Upper lobe of left lung (tissue), 6 donors: ENCODE measurements at regions not wholly inside any gene's neighbourhood (a gene's known extent, or its start where the extent isn't known, plus 50 kb on each side); places are given as distances from the start of the nearest gene placed in this dataset.

Experiments
- ATAC-seq, 2 donors: fragments of 200-7000 bp; cut with Tn5 transposase; one replicate each; pipeline ENCODE4 v1.9.1; 2022; ENCODE audit warnings: mild to moderate bottlenecking in 2 of 2, moderate library complexity in 2 of 2; ENCODE audit not compliant: low FRiP score in 2 of 2
- DNase-seq, 2 donors: peaks; one replicate each; pipeline ENCODE4 v3.0.0-alpha.2; 2019 to 2020
- H3K27ac ChIP-seq, 4 donors: fragments of 200-600 bp; sonication (generic); one replicate each; pipeline ENCODE4 v1.5.1; 2016 to 2019
- H3K27me3 ChIP-seq, 4 donors: fragments of 200-600 bp; sonication (generic); one replicate each; pipeline ENCODE4 v1.5.1; 2017 to 2019
- H3K36me3 ChIP-seq, 4 donors: fragments of 200-600 bp; sonication (generic); one replicate each; pipeline ENCODE4 v1.5.1; 2016 to 2019
- H3K4me1 ChIP-seq, 4 donors: fragments of 200-600 bp; sonication (generic); one replicate each; pipeline ENCODE4 v1.5.1; 2018 to 2019
- H3K4me3 ChIP-seq, 4 donors: fragments of 200-600 bp; sonication (generic); one replicate each; pipeline ENCODE4 v1.5.1; 2017 to 2019; ENCODE audit warnings: mild to moderate bottlenecking in 2 of 4, moderate library complexity in 1 of 4
- H3K9me3 ChIP-seq, 4 donors: fragments of 200-600 bp; sonication (generic); one replicate each; pipeline ENCODE4 v1.5.1; 2018 to 2019
- EP300 ChIP-seq, 4 donors: sonication (generic); formaldehyde crosslinking; IDR thresholded peaks; one replicate each; pipeline ENCODE4 v1.5.1; 2017; ENCODE audit warnings: antibody characterized with exemption in 4 of 4, control low read depth in 2 of 4
- POLR2A ChIP-seq, 4 donors: fragments of 450-650 bp; IDR thresholded peaks; one replicate each; pipeline ENCODE4 v1.5.1; 2016 to 2017; ENCODE audit warnings: antibody characterized with exemption in 4 of 4, mild to moderate bottlenecking in 2 of 4
- POLR2AphosphoS5 ChIP-seq, 2 donors: sonication (generic); formaldehyde crosslinking; IDR thresholded peaks; one replicate each; pipeline ENCODE4 v1.5.1; 2017; ENCODE audit warnings: antibody characterized with exemption in 2 of 2
- WGBS, 2 donors: methylation state at CpG; one replicate each; pipeline ENCODE4 v1.1.5; 2017 to 2018; 5-methylcytosine and 5-hydroxymethylcytosine counted together
- TF ChIP-seq, protein P1 (sequence below), 6 experiments: fragments of 450-650 bp in 4 of 6; fragments of 200-600 bp in 2 of 6; sonication (generic) in 2 of 6; IDR thresholded peaks; one replicate each; pipeline ENCODE4 v1.5.1; 2016 to 2019; ENCODE audit warnings: antibody characterized with exemption in 6 of 6
- donor health status: DM: no; HTN: no; CAD: no; lungs with moderate emphysema.
- donor health status: DM: no; HTN: yes; CAD: no; lungs with severe emphysema.

DNA sequence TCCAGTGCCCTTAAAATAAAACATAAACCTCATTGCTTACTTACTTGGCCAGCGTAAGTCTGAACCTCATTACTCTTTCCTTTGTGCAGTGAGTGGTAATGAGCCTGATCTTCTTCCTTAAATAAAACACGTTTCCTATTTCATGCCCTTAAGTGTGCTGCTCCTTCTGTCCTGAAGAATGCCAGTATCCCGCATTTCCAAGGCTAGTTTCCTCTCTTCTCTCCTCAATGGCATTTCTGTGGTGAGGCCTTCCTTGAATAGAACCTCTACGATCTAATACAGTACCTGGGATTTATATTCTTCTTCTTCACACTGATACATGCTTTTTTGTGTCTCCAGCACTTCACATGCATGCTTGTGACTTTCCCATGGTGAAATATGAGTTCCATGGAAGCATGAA lies 523.4 kb upstream of the CDH4 start:
- ATAC-seq (no peak), DNase-seq (no peak)
- no peaks in the 10 kb centered on the region for H3K9me3 ChIP-seq
- H3K27ac ChIP-seq, result no peak overlapping the region
- 66 to 74% methylated on average over 4 of the region's 4 CpGs for WGBS, 2 donors
- no peak overlapping the region for H3K4me3 ChIP-seq
- no peaks in the 10 kb centered on the region for H3K27me3 ChIP-seq
- H3K4me1 ChIP-seq, result no peaks in the 10 kb centered on the region
- TF ChIP-seq, protein P1, sequence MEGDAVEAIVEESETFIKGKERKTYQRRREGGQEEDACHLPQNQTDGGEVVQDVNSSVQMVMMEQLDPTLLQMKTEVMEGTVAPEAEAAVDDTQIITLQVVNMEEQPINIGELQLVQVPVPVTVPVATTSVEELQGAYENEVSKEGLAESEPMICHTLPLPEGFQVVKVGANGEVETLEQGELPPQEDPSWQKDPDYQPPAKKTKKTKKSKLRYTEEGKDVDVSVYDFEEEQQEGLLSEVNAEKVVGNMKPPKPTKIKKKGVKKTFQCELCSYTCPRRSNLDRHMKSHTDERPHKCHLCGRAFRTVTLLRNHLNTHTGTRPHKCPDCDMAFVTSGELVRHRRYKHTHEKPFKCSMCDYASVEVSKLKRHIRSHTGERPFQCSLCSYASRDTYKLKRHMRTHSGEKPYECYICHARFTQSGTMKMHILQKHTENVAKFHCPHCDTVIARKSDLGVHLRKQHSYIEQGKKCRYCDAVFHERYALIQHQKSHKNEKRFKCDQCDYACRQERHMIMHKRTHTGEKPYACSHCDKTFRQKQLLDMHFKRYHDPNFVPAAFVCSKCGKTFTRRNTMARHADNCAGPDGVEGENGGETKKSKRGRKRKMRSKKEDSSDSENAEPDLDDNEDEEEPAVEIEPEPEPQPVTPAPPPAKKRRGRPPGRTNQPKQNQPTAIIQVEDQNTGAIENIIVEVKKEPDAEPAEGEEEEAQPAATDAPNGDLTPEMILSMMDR (IDR thresholded peaks at IDR 0.05), result no peak
- TF ChIP-seq EP300 (IDR thresholded peaks at IDR 0.05), result no peak
- no peak for TF ChIP-seq POLR2A (IDR thresholded peaks at IDR 0.05)
- no peak for TF ChIP-seq POLR2AphosphoS5 (IDR thresholded peaks at IDR 0.05)
- H3K36me3 ChIP-seq, result no peaks in the 10 kb centered on the region

GRCh38 chr20:60729135-60729900 lies 522.7 kb upstream of the CDH4 start:
- ATAC-seq (no peak), DNase-seq (no peak)
- no peak overlapping the region for H3K27ac ChIP-seq
- WGBS, 2 donors, result 68 to 84% methylated on average over 4 to 7 of the region's 7 CpGs
- no peaks in the 10 kb centered on the region for H3K4me1 ChIP-seq
- no peaks in the 10 kb centered on the region for H3K27me3 ChIP-seq
- H3K4me3 ChIP-seq, result no peak overlapping the region
- TF ChIP-seq, protein P1 (IDR thresholded peaks at IDR 0.05), result no peak
- TF ChIP-seq POLR2A (IDR thresholded peaks at IDR 0.05), result no peak
- no peak for TF ChIP-seq EP300 (IDR thresholded peaks at IDR 0.05)
- no peak for TF ChIP-seq POLR2AphosphoS5 (IDR thresholded peaks at IDR 0.05)
- no peaks in the 10 kb centered on the region for H3K9me3 ChIP-seq
- H3K36me3 ChIP-seq, result no peaks in the 10 kb centered on the region

- no peaks in the 10 kb centered on the region for H3K27me3 ChIP-seq
- H3K36me3 ChIP-seq, result no peaks in the 10 kb centered on the region
- no peak overlapping the region for H3K27ac ChIP-seq
- TF ChIP-seq POLR2A (IDR thresholded peaks at IDR 0.05) (no peak), EP300 (IDR thresholded peaks at IDR 0.05) (no peak)
- TF ChIP-seq, protein P1 (IDR thresholded peaks at IDR 0.05), result no peak
- DNase-seq (no peak), ATAC-seq (no peak)
- H3K4me3 ChIP-seq, result no peak overlapping the region
- no peaks in the 10 kb centered on the region for H3K9me3 ChIP-seq
- H3K4me1 ChIP-seq, result no peaks in the 10 kb centered on the region
- 37 to 57% methylated on average over 3 of the region's 3 CpGs for WGBS, 2 donors
Measured at GRCh38 chr20:60732322-60732721, 519.7 kb upstream of the CDH4 start.

- no peak for ATAC-seq
- no peaks in the 10 kb centered on the region for H3K36me3 ChIP-seq
- no peaks in the 10 kb centered on the region for H3K9me3 ChIP-seq
- DNase-seq, result no peak
- WGBS, 2 donors, result 76 to 82% methylated on average over 6 of the region's 6 CpGs
- TF ChIP-seq EP300 (IDR thresholded peaks at IDR 0.05) (no peak), POLR2AphosphoS5 (IDR thresholded peaks at IDR 0.05) (no peak), POLR2A (IDR thresholded peaks at IDR 0.05) (no peak)
- TF ChIP-seq, protein P1 (IDR thresholded peaks at IDR 0.05), result no peak
- H3K4me1 ChIP-seq, result no peaks in the 10 kb centered on the region
- H3K4me3 ChIP-seq, result no peak overlapping the region
- no peak overlapping the region for H3K27ac ChIP-seq
- H3K27me3 ChIP-seq, result no peaks in the 10 kb centered on the region
Measured at GRCh38 chr20:60748086-60748485, 504.0 kb upstream of the CDH4 start.
